SK-N-SH treated with all-trans-retinoic acid at 6 μM for 48 hours (cell line): ENCODE measurements at regions not wholly inside any gene's neighbourhood (a gene's known extent, or its start where the extent isn't known, plus 50 kb on each side); places are given as distances from the start of the nearest gene placed in this dataset.

Experiments used
- ARNTL ChIP-seq: fragments of 450-650 bp; formaldehyde crosslinking; IDR thresholded peaks from 2 replicates; pipeline ENCODE4 v1.5.0; 2020; ENCODE audit warnings: low read depth, mild to moderate bottlenecking, moderate library complexity, borderline replicate concordance
- BACH2 ChIP-seq: fragments of 250-450 bp; sonication (Bioruptor Pico); IDR thresholded peaks from 2 replicates; pipeline ENCODE4 v1.9.0; 2021; ENCODE audit warnings: mild to moderate bottlenecking, borderline replicate concordance
- CSDC2 ChIP-seq: fragments of 250-450 bp; sonication (Bioruptor Pico); IDR thresholded peaks from 2 replicates; pipeline ENCODE4 v1.5.0; 2020; ENCODE audit warnings: mild to moderate bottlenecking, moderate library complexity
- ESRRG ChIP-seq: fragments of 250-450 bp; sonication (Bioruptor Pico); IDR thresholded peaks from 2 replicates; pipeline ENCODE4 v1.6.1; 2021; ENCODE audit warnings: mild to moderate bottlenecking
- GLIS3 ChIP-seq: fragments of 250-450 bp; sonication (Bioruptor Pico); IDR thresholded peaks from 2 replicates; pipeline ENCODE4 v1.5.0; 2020; ENCODE audit warnings: mild to moderate bottlenecking, moderate library complexity
- OSR1 ChIP-seq: fragments of 250-450 bp; sonication (Bioruptor Pico); IDR thresholded peaks from 2 replicates; pipeline ENCODE4 v1.8.0; 2022; ENCODE audit warnings: moderate library complexity, mild to moderate bottlenecking, inconsistent platforms
- PATZ1 ChIP-seq: fragments of 250-450 bp; sonication (Bioruptor Pico); IDR thresholded peaks from 2 replicates; pipeline ENCODE4 v1.8.0; 2020; ENCODE audit warnings: mild to moderate bottlenecking, moderate library complexity, borderline replicate concordance
- PPARA ChIP-seq: fragments of 250-450 bp; sonication (Bioruptor Pico); IDR thresholded peaks from 2 replicates; pipeline ENCODE4 v1.5.0; 2020; ENCODE audit warnings: mild to moderate bottlenecking, borderline replicate concordance
- RARB ChIP-seq: fragments of 250-450 bp; sonication (Bioruptor Pico); IDR thresholded peaks from 2 replicates; pipeline ENCODE4 v1.8.0; 2021; ENCODE audit warnings: mild to moderate bottlenecking, moderate library complexity
- SNAI2 ChIP-seq: fragments of 250-450 bp; sonication (Bioruptor Pico); IDR thresholded peaks from 2 replicates; pipeline ENCODE4 v1.5.0; 2020; ENCODE audit warnings: mild to moderate bottlenecking, moderate library complexity
- ZC3H10 ChIP-seq: fragments of 250-450 bp; sonication (Bioruptor Pico); IDR thresholded peaks from 2 replicates; pipeline ENCODE4 v1.5.1; 2021; ENCODE audit warnings: mild to moderate bottlenecking, moderate library complexity
- ZFP3 ChIP-seq: fragments of 250-450 bp; sonication (Bioruptor Pico); IDR thresholded peaks from 2 replicates; pipeline ENCODE4 v1.5.0; 2020; ENCODE audit warnings: mild to moderate bottlenecking, moderate library complexity
- ZFP30 ChIP-seq: fragments of 450-650 bp; formaldehyde crosslinking; IDR thresholded peaks from 2 replicates; pipeline ENCODE4 v1.5.0; 2022; ENCODE audit warnings: mild to moderate bottlenecking, moderate library complexity

GRCh38 chr2:22261165-22261564, 1123.8 kb upstream of the KLHL29 start:
- no peak for TF ChIP-seq GLIS3
- TF ChIP-seq ZFP30 (CRISPR knock-in tag): no peak
- TF ChIP-seq PATZ1 (CRISPR knock-in tag): no peak
- no peak for TF ChIP-seq OSR1
- no peak for TF ChIP-seq RARB (CRISPR knock-in tag)
- no peak for TF ChIP-seq PPARA
- TF ChIP-seq ARNTL: no peak
- TF ChIP-seq CSDC2 (CRISPR knock-in tag): no peak
- no peak for TF ChIP-seq SNAI2 (CRISPR knock-in tag)
- no peak for TF ChIP-seq BACH2 (CRISPR knock-in tag)
- TF ChIP-seq ZFP3 (CRISPR knock-in tag): no peak
- no peak for TF ChIP-seq ESRRG
- TF ChIP-seq ZC3H10 (CRISPR knock-in tag): no peak
